Heart right ventricle (tissue), 16 donors: ENCODE measurements at regions not wholly inside any gene's neighbourhood (a gene's known extent, or its start where the extent isn't known, plus 50 kb on each side); places are given as distances from the start of the nearest gene placed in this dataset.

Experiments
- ATAC-seq, 8 donors: fragments of 200-7000 bp; cut with Tn5 transposase; one replicate each; pipeline ENCODE4 v1.9.1; 2020; ENCODE audit warnings: mild to moderate bottlenecking in 8 of 8, moderate library complexity in 8 of 8, moderate number of reproducible peaks in 1 of 8
- DNase-seq, 2 donors: peaks; one replicate each; pipeline ENCODE4 v3.0.0-alpha.2; 2020
- H3K27ac ChIP-seq, 10 donors: fragments of 200-600 bp; sonication (generic) in 2 of 10; one replicate each; pipeline versions ENCODE4 v1.5.0 to v1.8.0; 2020 to 2022; ENCODE audit warnings: mild to moderate bottlenecking in 3 of 10
- H3K27me3 ChIP-seq, 7 donors: fragments of 200-600 bp; one replicate each; pipeline ENCODE4 v1.8.0; 2021 to 2022; ENCODE audit warnings: mild to moderate bottlenecking in 2 of 7
- H3K36me3 ChIP-seq, 9 donors: fragments of 200-600 bp; sonication (generic) in 1 of 9; one replicate each; pipeline versions ENCODE4 v1.5.0 to v1.8.0; 2020 to 2022; ENCODE audit warnings: mild to moderate bottlenecking in 2 of 9
- H3K4me1 ChIP-seq, 9 donors: fragments of 200-600 bp; sonication (generic) in 1 of 9; one replicate each; pipeline versions ENCODE4 v1.5.0 to v1.8.0; 2020 to 2022; ENCODE audit warnings: mild to moderate bottlenecking in 4 of 9
- H3K4me3 ChIP-seq, 10 donors: fragments of 200-600 bp; sonication (generic) in 2 of 10; one replicate each; pipeline versions ENCODE4 v1.5.0 to v1.8.0; 2020 to 2022; ENCODE audit warnings: mild to moderate bottlenecking in 7 of 10, moderate library complexity in 2 of 10
- H3K9me3 ChIP-seq, 11 donors: fragments of 200-600 bp in 10 of 11; sonication (generic) in 2 of 11; one replicate each; pipeline versions ENCODE4 v1.5.0 to v1.8.0; 2013 to 2022; ENCODE audit warnings: mild to moderate bottlenecking in 2 of 11, control low read depth in 1 of 11, moderate library complexity in 1 of 11
- CTCF ChIP-seq, 9 donors: fragments of 200-600 bp; sonication (generic) in 2 of 9; IDR thresholded peaks; one replicate each; pipeline versions ENCODE4 v1.5.0 to v1.8.0; 2021 to 2022; ENCODE audit warnings: antibody characterized with exemption in 9 of 9, mild to moderate bottlenecking in 5 of 9, moderate library complexity in 1 of 9
- WGBS, 2 donors: extraction: QIAGEN DNeasy Blood & Tissue Kit; methylation state at CpG; one replicate each; pipeline ENCODE4 v1.1.7; 2013; ENCODE audit warnings: inconsistent platforms in 1 of 2; 5-methylcytosine and 5-hydroxymethylcytosine counted together
- intact Hi-C, 10 donors: fragments of 100-400 bp; cut with DNase I; formaldehyde crosslinking; loops; one replicate each; pipeline versions ENCODE4 v1.11.1 to v1.14.2; 2022
- donor health status: Arrhythmogenic right ventricular cardiomyopathy.
- donor health status: ischemic (EF 13 %, LVEDD 7.1; RV severe dilation, severe dysfunction).
- donor health status: healthy with polysubstance abuse.
- donor health status: DM: no; HTN: yes; CAD: no.
- donor health status: DM: no; HTN: no; CAD: no.
- donor health status: ischemic (EF 25% LVEDD 6.9; RV normal size, moderate dysfunction).
- donor health status: ischemic (EF 25% LVEDD 5.7; RV mildly dilated, moderate dysfunction).
- donor health status: healthy.
- donor health status: DM: yes; HTN: yes; CAD: no.
- donor health status: Ischemic cardiomyopathy.
- donor health status: ischemic (EF 35%, LVEDD 5.7; RV mildly dilated, moderate dysfunction).
- donor health status: nonischemic (EF 11% LVEDD 7.7; RV severe dilation, severe dysfunction).
- donor health status: DM: yes; HTN: yes; CAD: no.
- donor health status: PGD.
- donor health status: ischemic (EF 29% LVEDD 5.4; RV normal size, mild dysfunction).
- donor health status: nonischemic (EF 23%, LVEDD 6.1; RV moderate dilation, normal function).

DNA sequence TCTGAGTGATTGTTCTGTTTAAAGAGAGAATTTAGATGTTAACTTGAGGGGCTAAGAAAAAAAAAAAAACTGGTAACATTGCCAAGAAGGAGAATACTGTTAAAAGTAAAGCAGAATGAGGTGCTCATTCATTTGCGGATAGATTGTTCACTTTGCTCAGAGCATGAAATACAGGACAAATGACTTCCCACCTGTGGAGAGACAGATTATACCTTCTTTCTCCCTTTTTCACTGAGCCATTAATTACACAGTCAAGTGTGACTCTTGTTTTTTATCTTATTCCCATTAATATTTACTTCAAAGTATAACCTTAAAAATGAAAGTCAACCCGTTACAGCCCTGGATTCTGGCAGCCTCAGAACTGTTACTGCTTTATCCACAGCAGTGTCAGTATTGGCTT, 264.5 kb downstream of the TAF11L14 start:
- H3K4me1 ChIP-seq, result no peaks in the 10 kb centered on the region
- H3K27ac ChIP-seq, result no peak overlapping the region
- no peak for TF ChIP-seq CTCF (IDR thresholded peaks at IDR 0.05)
- peaks cover 0 to 23% (median 0%) of the 10 kb centered on the region in 11 donors for H3K9me3 ChIP-seq
- H3K4me3 ChIP-seq, result no peak overlapping the region
- intact Hi-C loops, result no loop called here
- WGBS, 2 donors, result 46% methylated on average over 2 of the region's 2 CpGs
- no peaks in the 10 kb centered on the region for H3K27me3 ChIP-seq
- no peaks in the 10 kb centered on the region for H3K36me3 ChIP-seq
- no peak for DNase-seq
- ATAC-seq, result no peak

- peaks cover 0 to 21% (median 0%) of the 10 kb centered on the region in 11 donors for H3K9me3 ChIP-seq
- H3K27ac ChIP-seq, result no peak overlapping the region
- DNase-seq (no peak), ATAC-seq (no peak)
- no peak overlapping the region for H3K4me3 ChIP-seq
- no peaks in the 10 kb centered on the region for H3K36me3 ChIP-seq
- intact Hi-C loops, result no loop called here
- no peaks in the 10 kb centered on the region for H3K4me1 ChIP-seq
- H3K27me3 ChIP-seq, result no peaks in the 10 kb centered on the region
- 59 to 60% methylated on average over 2 of the region's 2 CpGs for WGBS, 2 donors
- TF ChIP-seq CTCF (IDR thresholded peaks at IDR 0.05), result no peak
Measured at GRCh38 chr5:17907094-17907493, 272.8 kb downstream of the TAF11L14 start.

GRCh38 chr5:17910318-17910717, 276.1 kb downstream of the TAF11L14 start:
- no peak for ATAC-seq
- intact Hi-C loops, result no loop called here
- peaks cover 0 to 2% (median 0%) of the 10 kb centered on the region in 11 donors for H3K9me3 ChIP-seq
- no peak for DNase-seq
- no peaks in the 10 kb centered on the region for H3K27me3 ChIP-seq
- no peak for TF ChIP-seq CTCF (IDR thresholded peaks at IDR 0.05)
- no peak overlapping the region for H3K27ac ChIP-seq
- H3K36me3 ChIP-seq, result no peaks in the 10 kb centered on the region
- H3K4me3 ChIP-seq, result no peak overlapping the region
- no peaks in the 10 kb centered on the region for H3K4me1 ChIP-seq

GRCh38 chr5:17912794-17913193, 278.5 kb downstream of the TAF11L14 start:
- WGBS, 2 donors, result 82 to 84% methylated on average over 3 of the region's 3 CpGs
- intact Hi-C loops, result no loop called here
- no peak for TF ChIP-seq CTCF (IDR thresholded peaks at IDR 0.05)

DNA sequence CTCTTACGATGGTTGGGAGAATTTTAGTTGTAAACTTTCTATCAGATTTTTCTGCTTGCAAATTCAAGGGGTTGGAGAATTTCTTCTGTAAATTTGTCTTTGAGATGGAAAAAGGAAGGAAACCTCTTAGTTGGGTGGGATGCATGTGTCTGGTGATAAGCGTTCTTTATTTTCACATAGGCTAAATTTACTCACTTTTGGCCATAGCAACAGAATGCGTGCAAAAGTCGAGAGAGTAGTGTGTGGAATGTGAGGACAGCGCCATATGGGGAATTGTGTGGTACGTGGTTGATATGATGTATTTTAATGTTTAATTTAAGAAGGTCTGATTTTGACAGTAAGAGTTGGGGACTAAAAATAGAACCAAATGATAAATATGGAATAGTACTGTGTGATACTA, 282.2 kb downstream of the TAF11L14 start:
- Histone ChIP-seq H3K36me3 (no peaks in the 10 kb centered on the region), H3K27me3 (no peaks in the 10 kb centered on the region), H3K4me1 (no peaks in the 10 kb centered on the region), H3K4me3 (no peak overlapping the region), H3K27ac (no peak overlapping the region), H3K9me3 (peaks cover 0 to 6% (median 0%) of the 10 kb centered on the region in 11 donors)
- intact Hi-C loops, result no loop called here
- TF ChIP-seq CTCF (IDR thresholded peaks at IDR 0.05), result no peak
- WGBS, 2 donors, result 65 to 71% methylated on average over 6 of the region's 6 CpGs
- DNase-seq, result no peak
- no peak for ATAC-seq

More at GRCh38 chr5:17912794-17913193, 278.5 kb downstream of the TAF11L14 start:
- no peak for DNase-seq
- Histone ChIP-seq H3K27me3 (no peaks in the 10 kb centered on the region), H3K4me1 (no peaks in the 10 kb centered on the region), H3K27ac (no peak overlapping the region), H3K9me3 (no peaks in the 10 kb centered on the region), H3K4me3 (no peak overlapping the region), H3K36me3 (no peaks in the 10 kb centered on the region)
- no peak for ATAC-seq
